Mesothelial cell of epicardium (in vitro differentiated cells): ENCODE measurements at regions not wholly inside any gene's neighbourhood (a gene's known extent, or its start where the extent isn't known, plus 50 kb on each side); places are given as distances from the start of the nearest gene placed in this dataset.

Experiments used
- DNase-seq, 2 experiments: peaks; one replicate each; pipeline ENCODE4 v3.0.0; 2021; ENCODE audit warnings: low spot score in 2 of 2; ENCODE audit not compliant: unreplicated experiment in 2 of 2
- H3K27ac Mint-ChIP-seq: 2 replicates; pipeline ENCODE4 v1.8.0; 2021; ENCODE audit warnings: mixed read lengths
- H3K27me3 Mint-ChIP-seq: 2 replicates; pipeline ENCODE4 v1.8.0; 2021; ENCODE audit warnings: low read depth, mixed read lengths
- H3K36me3 Mint-ChIP-seq: 2 replicates; pipeline ENCODE4 v1.8.0; 2021; ENCODE audit warnings: mixed read lengths
- H3K4me1 Mint-ChIP-seq: 2 replicates; pipeline ENCODE4 v1.8.0; 2021; ENCODE audit warnings: mixed read lengths
- H3K4me3 Mint-ChIP-seq: 2 replicates; pipeline ENCODE4 v1.8.0; 2021; ENCODE audit warnings: mild to moderate bottlenecking, moderate library complexity, mixed read lengths
- H3K9me3 Mint-ChIP-seq: 2 replicates; pipeline ENCODE4 v1.8.0; 2021; ENCODE audit warnings: mixed read lengths
- TF ChIP-seq, protein P1 (sequence below): fragments of 200-600 bp; sonication (generic); IDR thresholded peaks from one replicate; pipeline ENCODE4 v1.5.0; 2021; ENCODE audit warnings: antibody characterized with exemption; ENCODE audit not compliant: unreplicated experiment

DNA sequence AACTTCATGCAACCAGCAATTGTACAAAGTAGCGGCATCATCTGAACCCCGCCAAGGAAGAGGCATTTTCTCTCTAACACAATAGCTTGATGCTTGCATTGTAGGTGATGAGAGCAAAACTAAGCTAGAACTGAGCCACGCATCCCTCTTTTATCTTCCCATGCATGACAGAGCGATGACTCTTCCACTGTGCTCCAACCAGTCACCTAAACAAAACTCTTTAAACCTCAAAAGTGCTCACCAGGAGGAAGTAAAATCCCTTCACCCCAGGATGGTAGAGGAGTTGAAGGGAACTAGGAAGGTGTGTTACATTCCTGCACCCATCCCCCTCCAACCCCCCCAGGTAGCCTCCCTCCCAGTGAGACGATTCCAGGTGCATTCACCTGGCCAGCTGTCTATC, 59.7 kb upstream of the SALL3 start:
- peaks cover 17% of the 10 kb centered on the region for H3K9me3 Mint-ChIP-seq
- no peak overlapping the region for H3K4me3 Mint-ChIP-seq
- H3K4me1 Mint-ChIP-seq, result no peaks in the 10 kb centered on the region
- H3K36me3 Mint-ChIP-seq, result no peaks in the 10 kb centered on the region
- TF ChIP-seq, protein P1, sequence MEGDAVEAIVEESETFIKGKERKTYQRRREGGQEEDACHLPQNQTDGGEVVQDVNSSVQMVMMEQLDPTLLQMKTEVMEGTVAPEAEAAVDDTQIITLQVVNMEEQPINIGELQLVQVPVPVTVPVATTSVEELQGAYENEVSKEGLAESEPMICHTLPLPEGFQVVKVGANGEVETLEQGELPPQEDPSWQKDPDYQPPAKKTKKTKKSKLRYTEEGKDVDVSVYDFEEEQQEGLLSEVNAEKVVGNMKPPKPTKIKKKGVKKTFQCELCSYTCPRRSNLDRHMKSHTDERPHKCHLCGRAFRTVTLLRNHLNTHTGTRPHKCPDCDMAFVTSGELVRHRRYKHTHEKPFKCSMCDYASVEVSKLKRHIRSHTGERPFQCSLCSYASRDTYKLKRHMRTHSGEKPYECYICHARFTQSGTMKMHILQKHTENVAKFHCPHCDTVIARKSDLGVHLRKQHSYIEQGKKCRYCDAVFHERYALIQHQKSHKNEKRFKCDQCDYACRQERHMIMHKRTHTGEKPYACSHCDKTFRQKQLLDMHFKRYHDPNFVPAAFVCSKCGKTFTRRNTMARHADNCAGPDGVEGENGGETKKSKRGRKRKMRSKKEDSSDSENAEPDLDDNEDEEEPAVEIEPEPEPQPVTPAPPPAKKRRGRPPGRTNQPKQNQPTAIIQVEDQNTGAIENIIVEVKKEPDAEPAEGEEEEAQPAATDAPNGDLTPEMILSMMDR, result no peak
- peaks cover 4% of the 10 kb centered on the region for H3K27me3 Mint-ChIP-seq
- no peak for DNase-seq
- H3K27ac Mint-ChIP-seq, result no peak overlapping the region

DNA sequence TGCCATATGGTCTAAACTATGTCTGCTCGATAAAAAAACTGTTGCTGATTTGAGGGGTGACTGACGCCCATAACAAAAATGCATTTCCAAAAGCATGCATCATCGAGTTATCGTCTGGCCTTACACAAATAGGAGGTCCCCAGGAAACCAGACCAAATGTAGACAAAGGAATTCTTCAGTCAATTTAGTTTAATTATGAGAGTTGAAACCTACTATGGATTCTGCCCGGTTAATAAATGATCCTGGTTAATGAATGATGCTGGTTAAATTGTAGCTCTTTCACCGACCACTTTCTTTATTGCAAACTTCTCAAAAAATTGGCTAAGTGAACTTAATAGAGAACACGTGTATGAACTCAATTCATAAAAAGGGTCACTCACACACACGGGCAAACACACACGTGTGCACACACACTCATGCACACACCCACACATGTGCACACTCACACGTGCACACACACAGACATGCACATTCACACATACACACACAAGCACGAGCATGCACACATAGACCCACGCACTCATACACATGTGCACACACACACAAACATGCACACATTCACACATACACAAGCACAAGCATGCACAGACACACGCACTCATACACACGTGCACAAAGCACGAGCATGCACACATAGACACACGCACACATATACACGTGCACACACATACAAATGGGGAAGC, 59.0 kb upstream of the SALL3 start:
- Mint-ChIP-seq H3K4me1 (no peaks in the 10 kb centered on the region), H3K27ac (no peak overlapping the region), H3K36me3 (no peaks in the 10 kb centered on the region), H3K9me3 (peaks cover 15% of the 10 kb centered on the region), H3K27me3 (peaks cover 4% of the 10 kb centered on the region), H3K4me3 (no peak overlapping the region)
- TF ChIP-seq, protein P1, result no peak
- no peak for DNase-seq

DNA sequence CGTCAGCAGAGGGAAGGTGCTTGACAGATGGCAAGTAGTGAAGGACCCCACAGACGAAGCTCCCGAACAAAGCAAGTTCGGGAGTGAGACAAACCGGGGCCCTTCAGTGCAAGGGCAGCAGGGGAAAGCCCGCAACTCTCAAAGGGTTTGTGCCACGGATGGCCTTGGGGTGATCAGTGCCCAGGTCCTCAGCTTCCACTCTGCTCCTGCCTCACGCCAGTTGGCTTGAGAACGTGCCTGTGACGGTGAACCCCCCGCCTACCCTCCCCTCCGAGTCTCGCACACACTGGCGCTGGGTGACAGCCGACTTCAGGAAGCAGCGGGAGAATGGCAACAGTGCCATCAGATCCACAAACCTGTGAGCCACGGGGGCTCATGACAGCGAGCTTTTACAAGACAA, 56.8 kb upstream of the SALL3 start:
- Mint-ChIP-seq H3K27me3 (peaks cover 4% of the 10 kb centered on the region), H3K9me3 (peaks cover 3% of the 10 kb centered on the region), H3K36me3 (no peaks in the 10 kb centered on the region), H3K4me1 (no peaks in the 10 kb centered on the region), H3K4me3 (no peak overlapping the region), H3K27ac (no peak overlapping the region)
- DNase-seq, result no peak
- TF ChIP-seq, protein P1, result no peak

DNA sequence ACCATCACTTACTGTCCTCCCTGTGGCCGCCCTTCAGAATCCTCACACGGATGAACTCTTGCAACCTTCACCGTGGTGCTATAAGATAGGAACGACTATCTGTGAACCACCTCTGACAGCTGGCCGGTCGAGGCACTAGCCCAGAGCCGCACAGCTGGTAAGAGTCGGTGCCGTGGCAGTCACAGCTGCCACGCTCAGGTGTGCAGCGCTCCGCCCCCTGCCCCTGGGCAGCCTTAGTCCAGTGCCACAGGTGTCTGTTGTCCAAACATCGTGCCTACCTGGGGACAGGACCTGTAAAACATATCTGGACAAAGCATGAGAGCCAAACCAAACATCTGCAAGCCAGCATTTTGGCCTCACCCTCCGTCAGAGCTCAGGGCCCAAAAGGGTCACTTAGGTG, 55.3 kb upstream of the SALL3 start:
- no peaks in the 10 kb centered on the region for H3K36me3 Mint-ChIP-seq
- H3K4me3 Mint-ChIP-seq, result no peak overlapping the region
- TF ChIP-seq, protein P1, result no peak
- H3K27ac Mint-ChIP-seq, result no peak overlapping the region
- no peaks in the 10 kb centered on the region for H3K4me1 Mint-ChIP-seq
- DNase-seq, result no peak
- peaks cover 7% of the 10 kb centered on the region for H3K27me3 Mint-ChIP-seq
- H3K9me3 Mint-ChIP-seq, result peaks cover 6% of the 10 kb centered on the region

DNA sequence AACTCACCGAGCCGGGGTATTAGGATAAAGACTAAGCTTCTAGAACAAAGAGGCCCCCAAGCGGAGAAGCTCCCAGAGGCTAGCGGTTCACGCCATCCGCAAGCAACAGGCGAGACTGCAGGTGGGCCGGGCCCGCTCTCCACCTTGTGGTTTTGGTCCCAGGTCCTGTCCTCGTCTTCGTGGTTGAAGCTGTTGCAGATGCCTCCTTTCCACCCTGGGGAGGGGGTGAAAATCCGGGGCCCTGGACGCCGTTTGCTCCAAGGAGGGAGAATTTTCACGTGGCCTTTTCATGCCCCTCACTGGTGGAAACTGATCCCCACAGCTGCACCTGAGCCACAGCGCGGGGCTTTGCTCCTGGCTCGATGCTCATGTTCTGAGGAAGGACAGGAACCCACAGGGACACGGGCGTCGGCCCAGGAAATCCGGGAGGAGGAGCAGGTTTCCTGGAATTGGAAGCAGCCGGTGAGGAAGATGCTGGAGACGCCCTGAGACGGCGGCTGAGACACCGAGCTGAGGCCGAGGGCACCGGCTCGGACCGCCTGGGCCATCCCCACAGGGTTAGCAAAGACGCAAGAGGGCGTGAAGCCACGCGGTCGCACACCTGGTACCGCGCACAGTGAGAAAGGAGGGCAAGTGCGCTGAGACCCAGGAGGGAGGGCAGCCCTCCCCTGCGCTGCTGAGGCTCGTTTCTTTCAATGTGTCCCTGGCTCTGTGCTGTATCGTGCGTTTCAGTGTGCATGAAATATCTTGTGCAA, 54.7 kb upstream of the SALL3 start:
- DNase-seq, result no peak
- Mint-ChIP-seq H3K4me3 (no peak overlapping the region), H3K27ac (no peak overlapping the region), H3K36me3 (no peaks in the 10 kb centered on the region), H3K4me1 (no peaks in the 10 kb centered on the region), H3K9me3 (peaks cover 6% of the 10 kb centered on the region), H3K27me3 (peaks cover 7% of the 10 kb centered on the region)
- TF ChIP-seq, protein P1, result no peak
